ENCODE measurements at regions not wholly inside any gene's neighbourhood (a gene's known extent, or its start where the extent isn't known, plus 50 kb on each side); places are given as distances from the start of the nearest gene placed in this dataset.

- Histone ChIP-seq H2AFZ (replicated peaks) (no peak overlapping the region), H3K4me2 (no peak overlapping the region), H3K9ac (no peak overlapping the region), H3K79me2 (ENCODE audit: low read depth) (no peaks in the 10 kb centered on the region), H3K27me3 (no peaks in the 10 kb centered on the region), H3K4me3 (no peak overlapping the region), H3K27ac (no peak overlapping the region), H3K36me3 (no peaks in the 10 kb centered on the region), H3K9me3 (ENCODE audit: low read depth) (no peaks in the 10 kb centered on the region), H3F3A (ENCODE audit: low read depth) (no peaks in the 10 kb centered on the region), H4K20me1 (ENCODE audit: low read depth) (no peaks in the 10 kb centered on the region), H3K4me1 (no peaks in the 10 kb centered on the region)
- Mint-ChIP-seq H3K4me3 (no peak overlapping the region), H3K27me3 (ENCODE audit: insufficient read depth, low read depth) (peaks cover 5% of the 10 kb centered on the region), H3K27ac (no peak overlapping the region), H3K9me3 (no peaks in the 10 kb centered on the region), H3K4me1 (peaks cover 38% of the 10 kb centered on the region), H3K36me3 (no peaks in the 10 kb centered on the region)
- no peak for DNase-seq (ENCODE audit: low spot score)
- no peak for TF ChIP-seq EZH2phosphoT487 (IDR thresholded peaks at IDR 0.05)
- no peak for TF ChIP-seq CTCF (IDR thresholded peaks at IDR 0.05)
- no peak for TF ChIP-seq EZH2 (IDR thresholded peaks at IDR 0.05)
Measured at GRCh38 chr2:128753321-128753720, 434.7 kb upstream of the HS6ST1 start.

- Mint-ChIP-seq H3K36me3 (no peaks in the 10 kb centered on the region), H3K27me3 (ENCODE audit: insufficient read depth, low read depth) (peaks cover 5% of the 10 kb centered on the region), H3K4me3 (no peak overlapping the region), H3K4me1 (peaks cover 38% of the 10 kb centered on the region), H3K27ac (no peak overlapping the region), H3K9me3 (no peaks in the 10 kb centered on the region)
- no peak for TF ChIP-seq EZH2phosphoT487 (IDR thresholded peaks at IDR 0.05)
- no peak for TF ChIP-seq CTCF (IDR thresholded peaks at IDR 0.05)
- no peak for TF ChIP-seq EZH2 (IDR thresholded peaks at IDR 0.05)
- H3K27ac ChIP-seq = no peak overlapping the region
- DNase-seq (ENCODE audit: low spot score) = no peak
- no peaks in the 10 kb centered on the region for H3K79me2 ChIP-seq (ENCODE audit: low read depth)
- H3K4me1 ChIP-seq = no peaks in the 10 kb centered on the region
- no peaks in the 10 kb centered on the region for H4K20me1 ChIP-seq (ENCODE audit: low read depth)
- H3K36me3 ChIP-seq = no peaks in the 10 kb centered on the region
- H3K9me3 ChIP-seq (ENCODE audit: low read depth) = no peaks in the 10 kb centered on the region
- H3K4me2 ChIP-seq = no peak overlapping the region
- H3K27me3 ChIP-seq = no peaks in the 10 kb centered on the region
- H2AFZ ChIP-seq (replicated peaks) = no peak overlapping the region
- no peak overlapping the region for H3K9ac ChIP-seq
- H3K4me3 ChIP-seq = no peak overlapping the region
- H3F3A ChIP-seq (ENCODE audit: low read depth) = no peaks in the 10 kb centered on the region
Measured at GRCh38 chr2:128753800-128754199, 435.1 kb upstream of the HS6ST1 start.

- Histone ChIP-seq H3K27ac (no peak overlapping the region), H3K27me3 (no peaks in the 10 kb centered on the region), H3K9ac (no peak overlapping the region), H3K36me3 (no peaks in the 10 kb centered on the region), H3K4me1 (no peaks in the 10 kb centered on the region), H3K79me2 (ENCODE audit: low read depth) (no peaks in the 10 kb centered on the region), H3K4me2 (no peak overlapping the region), H3F3A (ENCODE audit: low read depth) (no peaks in the 10 kb centered on the region), H4K20me1 (ENCODE audit: low read depth) (no peaks in the 10 kb centered on the region), H3K9me3 (ENCODE audit: low read depth) (no peaks in the 10 kb centered on the region), H2AFZ (replicated peaks) (no peak overlapping the region), H3K4me3 (no peak overlapping the region)
- H3K27ac Mint-ChIP-seq = no peak overlapping the region
- no peak for TF ChIP-seq CTCF (IDR thresholded peaks at IDR 0.05)
- no peak for TF ChIP-seq EZH2phosphoT487 (IDR thresholded peaks at IDR 0.05)
- no peak for TF ChIP-seq EZH2 (IDR thresholded peaks at IDR 0.05)
- DNase-seq (ENCODE audit: low spot score) = no peak
- no peaks in the 10 kb centered on the region for H3K36me3 Mint-ChIP-seq
- no peaks in the 10 kb centered on the region for H3K9me3 Mint-ChIP-seq
- peaks cover 5% of the 10 kb centered on the region for H3K27me3 Mint-ChIP-seq (ENCODE audit: insufficient read depth, low read depth)
- H3K4me1 Mint-ChIP-seq = peaks cover 38% of the 10 kb centered on the region
- no peak overlapping the region for H3K4me3 Mint-ChIP-seq
Measured at GRCh38 chr2:128754246-128754724, 435.6 kb upstream of the HS6ST1 start.

Measured in neural progenitor cell (in vitro differentiated cells).